Tibial nerve (tissue), 4 donors: ENCODE measurements at regions not wholly inside any gene's neighbourhood (a gene's known extent, or its start where the extent isn't known, plus 50 kb on each side); places are given as distances from the start of the nearest gene placed in this dataset.

Source experiments
- CTCF ChIP-seq, 5 experiments: fragments of 200-600 bp in 3 of 5; fragments of 450-650 bp in 2 of 5; sonication (generic) in 3 of 5; IDR thresholded peaks; one replicate each; pipeline ENCODE4 v1.5.1; 2016 to 2019; ENCODE audit warnings: antibody characterized with exemption in 5 of 5, mild to moderate bottlenecking in 3 of 5, moderate library complexity in 2 of 5
- EP300 ChIP-seq, 2 donors: sonication (generic); formaldehyde crosslinking; IDR thresholded peaks; one replicate each; pipeline ENCODE4 v1.6.1; 2017; ENCODE audit warnings: antibody characterized with exemption in 2 of 2, mild to moderate bottlenecking in 1 of 2

GRCh38 chr9:102072059-102072764, 333.8 kb upstream of the GRIN3A start:
- no peak for TF ChIP-seq CTCF (IDR thresholded peaks at IDR 0.05)
- no peak for TF ChIP-seq EP300 (IDR thresholded peaks at IDR 0.05)
